ENCODE measurements at regions not wholly inside any gene's neighbourhood (a gene's known extent, or its start where the extent isn't known, plus 50 kb on each side); places are given as distances from the start of the nearest gene placed in this dataset.

DNA sequence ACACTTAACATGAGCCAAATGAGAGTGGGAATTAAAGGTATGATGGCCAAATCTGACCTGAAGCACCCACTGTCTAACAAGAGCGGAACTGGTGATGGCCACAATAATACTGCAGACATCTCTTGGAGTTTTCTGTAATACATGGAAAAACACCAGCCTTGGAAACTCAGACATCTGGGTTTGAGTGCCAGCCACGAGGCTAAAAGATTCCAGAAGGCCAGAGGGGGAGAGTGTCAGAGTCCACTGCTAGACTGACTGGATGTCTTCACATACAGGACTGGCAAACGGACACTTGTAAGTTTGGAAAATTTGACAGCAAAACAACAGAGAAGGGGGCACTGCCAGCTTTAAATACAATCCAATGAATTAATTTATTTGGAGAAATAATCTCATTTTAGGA, 175.1 kb downstream of the ADSS2 start:
- DNase-seq = no peak
- ChIA-PET CTCF (no interaction called here), POLR2A (no interaction called here)
- H3K9me3 Mint-ChIP-seq = peaks cover 2% of the 10 kb centered on the region
- ATAC-seq = no peak
- peaks cover 6% of the 10 kb centered on the region for H3K4me1 Mint-ChIP-seq (ENCODE audit: low read depth)
- peaks cover 3% of the 10 kb centered on the region for H3K27me3 Mint-ChIP-seq
- no peaks in the 10 kb centered on the region for H3K36me3 Mint-ChIP-seq (ENCODE audit: low read depth)
- no peak overlapping the region for H3K4me3 Mint-ChIP-seq
- no peak overlapping the region for H3K27ac Mint-ChIP-seq
- intact Hi-C loops (cut with micrococcal nuclease) = loop anchor here (10.0 kb wide), 1 partner anchor 332 kb away; no protein-coding TSS in a partner anchor
- TF ChIP-seq, protein P1, sequence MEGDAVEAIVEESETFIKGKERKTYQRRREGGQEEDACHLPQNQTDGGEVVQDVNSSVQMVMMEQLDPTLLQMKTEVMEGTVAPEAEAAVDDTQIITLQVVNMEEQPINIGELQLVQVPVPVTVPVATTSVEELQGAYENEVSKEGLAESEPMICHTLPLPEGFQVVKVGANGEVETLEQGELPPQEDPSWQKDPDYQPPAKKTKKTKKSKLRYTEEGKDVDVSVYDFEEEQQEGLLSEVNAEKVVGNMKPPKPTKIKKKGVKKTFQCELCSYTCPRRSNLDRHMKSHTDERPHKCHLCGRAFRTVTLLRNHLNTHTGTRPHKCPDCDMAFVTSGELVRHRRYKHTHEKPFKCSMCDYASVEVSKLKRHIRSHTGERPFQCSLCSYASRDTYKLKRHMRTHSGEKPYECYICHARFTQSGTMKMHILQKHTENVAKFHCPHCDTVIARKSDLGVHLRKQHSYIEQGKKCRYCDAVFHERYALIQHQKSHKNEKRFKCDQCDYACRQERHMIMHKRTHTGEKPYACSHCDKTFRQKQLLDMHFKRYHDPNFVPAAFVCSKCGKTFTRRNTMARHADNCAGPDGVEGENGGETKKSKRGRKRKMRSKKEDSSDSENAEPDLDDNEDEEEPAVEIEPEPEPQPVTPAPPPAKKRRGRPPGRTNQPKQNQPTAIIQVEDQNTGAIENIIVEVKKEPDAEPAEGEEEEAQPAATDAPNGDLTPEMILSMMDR (IDR thresholded peaks at IDR 0.05) = no peak

DNA sequence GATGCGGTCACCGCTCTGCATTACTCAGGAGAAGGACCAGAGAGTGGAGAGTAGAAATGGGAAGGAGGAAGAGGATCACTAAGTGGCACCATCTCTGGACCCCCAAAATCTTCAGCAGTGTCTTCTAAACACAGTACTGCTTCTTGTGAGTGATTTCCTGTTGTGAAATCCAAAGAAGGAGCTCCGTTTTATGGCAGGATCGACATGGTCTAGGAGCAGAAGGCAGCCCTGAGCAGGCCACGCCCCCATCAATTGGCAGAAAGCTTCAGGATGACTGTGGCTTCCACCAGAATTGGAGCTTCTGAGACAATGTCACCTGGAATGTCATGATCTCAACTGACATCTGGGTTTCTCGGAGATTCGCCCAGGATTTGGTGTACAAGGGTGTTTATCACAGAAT, 171.5 kb downstream of the ADSS2 start:
- TF ChIP-seq, protein P1 (IDR thresholded peaks at IDR 0.05) = no peak
- peaks cover 2% of the 10 kb centered on the region for H3K9me3 Mint-ChIP-seq
- intact Hi-C loops (cut with micrococcal nuclease) = no loop called here
- no peak overlapping the region for H3K4me3 Mint-ChIP-seq
- ATAC-seq = no peak
- H3K27me3 Mint-ChIP-seq = peaks cover 3% of the 10 kb centered on the region
- no peaks in the 10 kb centered on the region for H3K36me3 Mint-ChIP-seq (ENCODE audit: low read depth)
- POLR2A ChIA-PET = no interaction called here
- CTCF ChIA-PET = no interaction called here
- no peaks in the 10 kb centered on the region for H3K4me1 Mint-ChIP-seq (ENCODE audit: low read depth)
- no peak for DNase-seq
- no peak overlapping the region for H3K27ac Mint-ChIP-seq

DNA sequence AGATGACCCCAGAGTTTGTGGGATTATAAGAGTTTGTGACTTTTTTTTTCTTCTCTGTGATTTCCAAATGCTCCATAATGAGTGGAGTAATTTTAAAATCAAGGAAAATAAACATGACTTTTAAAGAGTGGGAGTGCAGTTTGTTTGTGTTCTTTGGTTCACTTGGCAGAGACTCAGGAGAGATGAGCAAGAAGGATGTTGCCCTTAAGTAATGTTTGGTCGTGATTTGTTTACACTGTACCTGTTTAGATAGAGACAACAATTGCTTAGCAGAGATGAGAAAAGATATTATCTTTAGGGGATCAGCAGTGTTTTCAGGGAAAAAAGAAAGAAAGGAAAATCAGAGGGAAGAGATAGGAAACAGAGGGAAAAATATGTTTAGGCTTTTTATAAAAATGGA, 170.8 kb downstream of the ADSS2 start:
- intact Hi-C loops (cut with micrococcal nuclease) = no loop called here
- ATAC-seq (no peak), DNase-seq (no peak)
- peaks cover 3% of the 10 kb centered on the region for H3K27me3 Mint-ChIP-seq
- no peaks in the 10 kb centered on the region for H3K36me3 Mint-ChIP-seq (ENCODE audit: low read depth)
- peaks cover 2% of the 10 kb centered on the region for H3K9me3 Mint-ChIP-seq
- TF ChIP-seq, protein P1 (IDR thresholded peaks at IDR 0.05) = no peak
- H3K27ac Mint-ChIP-seq = no peak overlapping the region
- ChIA-PET POLR2A (no interaction called here), CTCF (no interaction called here)
- H3K4me3 Mint-ChIP-seq = no peak overlapping the region
- H3K4me1 Mint-ChIP-seq (ENCODE audit: low read depth) = no peaks in the 10 kb centered on the region

DNA sequence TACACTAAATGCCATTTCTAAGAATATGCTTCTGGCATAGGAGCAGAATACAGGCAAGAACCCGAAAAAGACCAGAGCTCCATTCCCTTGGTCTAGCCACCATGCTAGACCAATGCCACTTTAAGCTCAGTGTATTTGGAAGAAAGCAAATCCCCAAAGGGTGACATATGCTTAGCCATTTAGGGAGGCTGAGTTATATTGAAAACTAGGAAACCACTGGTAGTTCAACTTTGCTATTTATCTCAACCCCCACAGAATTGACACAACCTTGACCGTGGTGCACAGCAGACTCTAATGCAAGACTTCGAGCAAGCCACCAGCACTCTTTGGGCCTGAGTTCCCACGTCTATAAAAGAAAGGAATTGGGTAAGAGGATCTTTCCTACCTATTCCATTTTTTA, 167.9 kb downstream of the ADSS2 start:
- POLR2A ChIA-PET = no interaction called here
- H3K9me3 Mint-ChIP-seq = peaks cover 7% of the 10 kb centered on the region
- H3K4me3 Mint-ChIP-seq = no peak overlapping the region
- H3K27ac Mint-ChIP-seq = no peak overlapping the region
- no peaks in the 10 kb centered on the region for H3K4me1 Mint-ChIP-seq (ENCODE audit: low read depth)
- CTCF ChIA-PET = interaction anchor here (1.8 to 3.3 kb wide), 2 partner anchors 10 to 16 kb away, joined by 4 to 16 read pairs; no protein-coding TSS in a partner anchor
- intact Hi-C loops (cut with micrococcal nuclease) = no loop called here
- TF ChIP-seq, protein P1 (IDR thresholded peaks at IDR 0.05) = no peak
- DNase-seq (no peak), ATAC-seq (no peak)
- no peaks in the 10 kb centered on the region for H3K36me3 Mint-ChIP-seq (ENCODE audit: low read depth)
- H3K27me3 Mint-ChIP-seq = no peaks in the 10 kb centered on the region

DNA sequence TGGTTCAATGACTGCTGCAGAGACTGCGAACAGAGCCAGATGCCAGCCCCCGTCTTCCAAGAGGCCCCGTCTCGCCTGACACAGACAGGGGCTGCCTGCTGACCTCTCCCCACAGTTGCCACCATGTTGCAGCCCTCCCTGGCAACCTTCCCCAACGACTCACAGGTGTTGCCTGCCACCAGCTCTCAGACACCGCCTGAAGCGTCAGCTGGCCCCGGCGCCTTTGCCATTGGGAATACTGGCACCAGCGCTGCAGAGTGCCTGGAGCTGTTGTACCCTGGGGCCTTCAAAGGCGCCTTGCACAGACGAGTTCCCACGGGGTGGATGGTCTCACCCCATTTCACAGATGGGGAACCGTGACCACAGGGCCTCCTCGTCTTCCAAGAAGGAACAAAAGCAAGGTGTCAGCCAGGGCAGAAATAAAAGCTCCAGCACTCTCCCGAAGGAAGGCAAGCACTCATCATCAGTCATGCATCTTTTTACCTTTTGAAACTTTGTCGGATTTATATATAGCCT, 167.0 kb downstream of the ADSS2 start:
- Mint-ChIP-seq H3K4me3 (no peak overlapping the region), H3K27me3 (no peaks in the 10 kb centered on the region), H3K36me3 (ENCODE audit: low read depth) (no peaks in the 10 kb centered on the region), H3K27ac (no peak overlapping the region), H3K9me3 (peaks cover 6% of the 10 kb centered on the region), H3K4me1 (ENCODE audit: low read depth) (no peaks in the 10 kb centered on the region)
- ATAC-seq (no peak), DNase-seq (no peak)
- CTCF ChIA-PET = interaction anchor here (1.1 to 3.3 kb wide), 2 partner anchors 12 to 15 kb away, joined by 3 to 16 read pairs; no protein-coding TSS in a partner anchor
- POLR2A ChIA-PET = no interaction called here
- intact Hi-C loops (cut with micrococcal nuclease) = no loop called here
- TF ChIP-seq, protein P1 (IDR thresholded peaks at IDR 0.05) = no peak

All from activated CD8-positive, alpha-beta T cell treated with anti-CD3 and anti-CD28 coated beads for 36 hours (primary cell).